SHP77 (cell line): ENCODE measurements at regions not wholly inside any gene's neighbourhood (a gene's known extent, or its start where the extent isn't known, plus 50 kb on each side); places are given as distances from the start of the nearest gene placed in this dataset.
"Not testable (repeated sequence)": the region's sequence is repeated elsewhere in the genome, so short reads cannot be mapped to it uniquely, and the experiment has no call there.

Experiments
- DNase-seq, 2 experiments: peaks; one replicate each; lab custom pipeline; 2025; lab: John Stamatoyannopoulos, UW

GRCh38 chr10:114732931-114733330, 74.9 kb upstream of the ABLIM1 start:
- no peak for DNase-seq

GRCh38 chr10:114735946-114736345, 77.9 kb upstream of the ABLIM1 start:
- DNase-seq: no peak

GRCh38 chr10:114743521-114744231, 77.9 kb upstream of the FHIP2A start:
- no peak for DNase-seq

GRCh38 chr10:114746531-114746930, 75.0 kb upstream of the FHIP2A start:
- DNase-seq: no peak

- DNase-seq: no peak
Observed at GRCh38 chr10:114748241-114748640, 73.3 kb upstream of the FHIP2A start.

GRCh38 chr10:114749014-114749413, 72.6 kb upstream of the FHIP2A start:
- DNase-seq: no peak

GRCh38 chr10:114749510-114749909, 72.1 kb upstream of the FHIP2A start:
- DNase-seq: no peak

- DNase-seq: no peak
Observed at GRCh38 chr10:114751856-114752255, 69.7 kb upstream of the FHIP2A start.

- not testable (repeated sequence) for DNase-seq
Observed at GRCh38 chr10:114752570-114752969, 69.0 kb upstream of the FHIP2A start.

- DNase-seq: no peak
Observed at GRCh38 chr10:114753126-114753525, 68.5 kb upstream of the FHIP2A start.

- DNase-seq: no peak
Observed at GRCh38 chr10:114754445-114755320, 66.9 kb upstream of the FHIP2A start.

GRCh38 chr10:114755537-114755936, 66.0 kb upstream of the FHIP2A start:
- no peak for DNase-seq

GRCh38 chr10:114758331-114758730, 63.2 kb upstream of the FHIP2A start:
- no peak for DNase-seq

GRCh38 chr10:114761205-114762193, 60.1 kb upstream of the FHIP2A start:
- DNase-seq: no peak

- no peak for DNase-seq
Observed at GRCh38 chr10:114762811-114763210, 58.8 kb upstream of the FHIP2A start.

GRCh38 chr10:114764656-114765055, 56.9 kb upstream of the FHIP2A start:
- DNase-seq: no peak

- DNase-seq: no peak
Observed at GRCh38 chr10:114766470-114766869, 55.1 kb upstream of the FHIP2A start.

GRCh38 chr10:114767101-114767985, 54.2 kb upstream of the FHIP2A start:
- DNase-seq: no peak

GRCh38 chr10:114767986-114768821, 53.4 kb upstream of the FHIP2A start:
- no peak for DNase-seq

- DNase-seq: no peak
Observed at GRCh38 chr10:114770009-114770408, 51.6 kb upstream of the FHIP2A start.
